Upper lobe of left lung (tissue), 4 donors: ENCODE measurements at regions not wholly inside any gene's neighbourhood (a gene's known extent, or its start where the extent isn't known, plus 50 kb on each side); places are given as distances from the start of the nearest gene placed in this dataset.

Experiments
- CTCF ChIP-seq, 6 experiments: fragments of 450-650 bp in 4 of 6; fragments of 200-600 bp in 2 of 6; sonication (generic) in 2 of 6; IDR thresholded peaks; one replicate each; pipeline ENCODE4 v1.5.1; 2016 to 2019; ENCODE audit warnings: antibody characterized with exemption in 6 of 6
- EP300 ChIP-seq, 4 donors: sonication (generic); formaldehyde crosslinking; IDR thresholded peaks; one replicate each; pipeline ENCODE4 v1.5.1; 2017; ENCODE audit warnings: antibody characterized with exemption in 4 of 4, control low read depth in 2 of 4
- POLR2AphosphoS5 ChIP-seq, 2 donors: sonication (generic); formaldehyde crosslinking; IDR thresholded peaks; one replicate each; pipeline ENCODE4 v1.5.1; 2017; ENCODE audit warnings: antibody characterized with exemption in 2 of 2

- TF ChIP-seq CTCF (IDR thresholded peaks at IDR 0.05), result no peak
- TF ChIP-seq EP300 (IDR thresholded peaks at IDR 0.05), result no peak
- no peak for TF ChIP-seq POLR2AphosphoS5 (IDR thresholded peaks at IDR 0.05)
These were observed 365.0 kb upstream of the CDH9 start for GRCh38 chr5:27403243-27403882.
